ENCODE measurements at regions not wholly inside any gene's neighbourhood (a gene's known extent, or its start where the extent isn't known, plus 50 kb on each side); places are given as distances from the start of the nearest gene placed in this dataset.

GRCh38 chr2:149827585-149828126, 240.1 kb upstream of the MMADHC start:
- H3K36me3 ChIP-seq (replicated peaks in 1 of 2; ENCODE audit: control insufficient read depth in 1 of 2, insufficient read depth in 2 of 2, low read length in 1 of 2) = no peaks in the 10 kb centered on the region
- no peak for DNase-seq
- CTCF ChIA-PET = interaction anchor here (0.6 to 1.2 kb wide), 2 partner anchors 10 to 233 kb away, joined by 3 read pairs; no protein-coding TSS in a partner anchor
- no peaks in the 10 kb centered on the region for H3K9me3 ChIP-seq
- no peak overlapping the region for H3K27ac ChIP-seq (ENCODE audit: low read depth in 2 of 2, low read length in 1 of 2)
- H3K27me3 ChIP-seq (ENCODE audit: insufficient read depth) = no peaks in the 10 kb centered on the region
- no peak overlapping the region for H3K9ac ChIP-seq
- no peaks in the 10 kb centered on the region for H3K9me2 ChIP-seq
- H4K20me1 ChIP-seq (ENCODE audit: insufficient read depth) = no peaks in the 10 kb centered on the region
- no peak for TF ChIP-seq RCOR1 (IDR thresholded peaks at IDR 0.05; ENCODE audit: low read length)
- TF ChIP-seq MXI1 (IDR thresholded peaks at IDR 0.05; ENCODE audit: low read depth, low read length) = no peak
- TF ChIP-seq FOXM1 (IDR thresholded peaks at IDR 0.05; ENCODE audit: low read depth) = no peak
- no peak for TF ChIP-seq USF2 (IDR thresholded peaks at IDR 0.05; ENCODE audit: borderline replicate concordance, low read depth, low read length)
- TF ChIP-seq IRF3 (IDR thresholded peaks at IDR 0.05; ENCODE audit: low read depth, low read length) = no peak
- TF ChIP-seq ZBTB33 (IDR thresholded peaks at IDR 0.05; ENCODE audit: borderline replicate concordance, low read depth) = no peak
- TF ChIP-seq RXRA (IDR thresholded peaks at IDR 0.05; ENCODE audit: borderline replicate concordance, low read depth) = no peak
- no peak for TF ChIP-seq EP300 (IDR thresholded peaks at IDR 0.05; ENCODE audit: borderline replicate concordance in 1 of 2, low read depth in 1 of 2, low read length in 1 of 2)
- TF ChIP-seq TEAD4 (IDR thresholded peaks at IDR 0.05; ENCODE audit: borderline replicate concordance, insufficient read depth) = no peak
- TF ChIP-seq ELF1 (IDR thresholded peaks at IDR 0.05) = no peak
- no peak for TF ChIP-seq JUND (IDR thresholded peaks at IDR 0.05)
- TF ChIP-seq GABPA (IDR thresholded peaks at IDR 0.05; ENCODE audit: low read depth) = no peak
- no peak for TF ChIP-seq YY1 (IDR thresholded peaks at IDR 0.05; ENCODE audit: low read depth)
- no peak for TF ChIP-seq MEF2A (IDR thresholded peaks at IDR 0.05; ENCODE audit: borderline replicate concordance, low read depth)
- no peak for TF ChIP-seq PBX3 (IDR thresholded peaks at IDR 0.05)
- TF ChIP-seq POLR2AphosphoS5 (IDR thresholded peaks at IDR 0.05; ENCODE audit: low read depth, low read length) = no peak
- TF ChIP-seq RFX5 (IDR thresholded peaks at IDR 0.05; ENCODE audit: low read length) = no peak
- 92% methylated on average over 1 of the region's 2 CpGs for WGBS (ENCODE audit: low lambda C conversion rate)
- no peak overlapping the region for H3K4me2 ChIP-seq
- H3K4me3 ChIP-seq (ENCODE audit: low read depth in 2 of 2, low read length in 1 of 2) = no peak overlapping the region
- no peak overlapping the region for H2AFZ ChIP-seq (ENCODE audit: low read depth)
- peaks cover 0 to 7% of the 10 kb centered on the region in 2 experiments; a peak in 3 of 4 replicates for H3K4me1 ChIP-seq (ENCODE audit: control insufficient read depth in 1 of 2, insufficient read depth in 2 of 2, low read depth in 1 of 2, low read length in 1 of 2)
- no peaks in the 10 kb centered on the region for H3F3A ChIP-seq (replicated peaks; ENCODE audit: insufficient read depth)
- no peaks in the 10 kb centered on the region for H3K79me2 ChIP-seq (ENCODE audit: insufficient read depth)
- POLR2A ChIA-PET = no interaction called here
